HG03025 (cell line): ENCODE measurements at regions not wholly inside any gene's neighbourhood (a gene's known extent, or its start where the extent isn't known, plus 50 kb on each side); places are given as distances from the start of the nearest gene placed in this dataset.

ENCODE experiments used
- ATAC-seq: cut with Tn5 transposase; IDR thresholded peaks from one replicate; pipeline ENCODE4 v1.9.1; 2021; ENCODE audit warnings: mild to moderate bottlenecking, moderate library complexity; ENCODE audit not compliant: unreplicated experiment, low FRiP score

DNA sequence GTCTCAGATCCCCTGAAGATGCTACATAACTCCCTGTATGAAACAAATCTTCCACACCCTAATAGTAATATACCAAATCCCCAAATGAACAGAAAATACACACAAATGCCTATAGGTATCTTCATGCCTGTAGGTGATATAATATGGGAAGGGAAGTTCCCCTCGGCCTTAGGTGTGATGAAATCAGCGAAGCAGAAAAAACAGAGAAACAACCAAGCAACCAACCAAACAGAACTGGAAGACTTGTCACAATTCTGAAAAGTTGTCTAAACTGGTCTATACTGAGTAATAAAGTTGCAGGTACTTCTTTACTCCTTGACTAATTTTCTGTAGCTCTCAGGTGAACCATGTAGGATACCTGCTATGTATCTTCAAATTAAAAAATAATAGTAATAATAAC is 82.2 kb upstream of the SATB1 start:
- no peak for ATAC-seq

GRCh38 chr3:18505056-18505455 is 79.9 kb upstream of the SATB1 start:
- no peak for ATAC-seq

- no peak for ATAC-seq
Observed at GRCh38 chr3:18501679-18502343, 76.7 kb upstream of the SATB1 start.

DNA sequence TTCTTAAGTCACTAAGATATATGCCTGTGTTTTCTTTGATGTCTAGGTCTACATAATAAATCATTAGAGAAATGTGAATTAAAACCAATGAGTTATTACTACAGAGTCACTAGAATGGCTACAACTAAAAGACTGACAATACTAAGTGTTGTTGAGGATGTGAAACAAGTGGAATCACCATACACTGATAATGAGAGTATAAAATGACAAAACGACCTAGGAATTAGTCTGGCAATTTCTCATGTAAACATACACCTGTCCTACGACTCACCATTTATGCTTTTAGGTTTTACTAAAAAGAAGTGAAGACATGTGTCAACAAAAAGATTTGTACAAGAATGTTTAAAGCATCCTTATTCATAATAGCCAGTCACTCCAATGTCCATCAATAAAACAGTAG is 75.2 kb upstream of the SATB1 start:
- ATAC-seq = no peak

- no peak for ATAC-seq
Observed at GRCh38 chr3:18499301-18499700, 74.2 kb upstream of the SATB1 start.

- no peak for ATAC-seq
Observed at GRCh38 chr3:18494251-18494650, 69.1 kb upstream of the SATB1 start.

- no peak for ATAC-seq
Observed at GRCh38 chr3:18489939-18490338, 64.8 kb upstream of the SATB1 start.

GRCh38 chr3:18483226-18483625 is 58.1 kb upstream of the SATB1 start:
- no peak for ATAC-seq

- ATAC-seq = no peak
Observed at GRCh38 chr3:18481946-18482548, 56.9 kb upstream of the SATB1 start.

GRCh38 chr3:18477620-18478019 is 52.5 kb upstream of the SATB1 start:
- no peak for ATAC-seq
